Tibial nerve (tissue), 3 donors: ENCODE measurements at regions not wholly inside any gene's neighbourhood (a gene's known extent, or its start where the extent isn't known, plus 50 kb on each side); places are given as distances from the start of the nearest gene placed in this dataset.

Experiments
- CTCF ChIP-seq, 5 experiments: fragments of 200-600 bp in 3 of 5; fragments of 450-650 bp in 2 of 5; sonication (generic) in 3 of 5; IDR thresholded peaks; one replicate each; pipeline ENCODE4 v1.5.1; 2016 to 2019; ENCODE audit warnings: antibody characterized with exemption in 5 of 5, mild to moderate bottlenecking in 3 of 5, moderate library complexity in 2 of 5
- POLR2A ChIP-seq, 2 donors: fragments of 450-650 bp; IDR thresholded peaks; one replicate each; pipeline ENCODE4 v1.6.1; 2017; ENCODE audit warnings: antibody characterized with exemption in 2 of 2, mild to moderate bottlenecking in 2 of 2, moderate library complexity in 2 of 2

DNA sequence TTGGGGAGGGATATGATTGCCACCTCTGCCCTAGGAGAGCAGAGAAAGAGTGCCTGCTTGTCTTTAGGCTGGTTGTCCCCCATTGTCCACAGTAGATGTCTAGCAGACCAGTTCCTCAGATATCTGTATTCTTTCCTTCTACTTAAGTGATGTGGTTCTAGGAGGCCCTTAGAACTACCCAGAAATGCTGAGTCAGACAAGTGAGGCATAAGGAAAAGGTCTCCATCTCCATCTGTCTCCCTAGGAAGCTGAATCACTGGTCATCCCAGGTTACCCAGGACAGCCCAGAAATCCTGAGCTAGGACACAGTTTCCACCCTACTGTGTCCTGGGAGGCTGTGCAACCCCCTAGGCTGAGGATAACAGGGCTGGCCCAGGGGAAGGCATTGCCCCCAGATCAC lies 93.4 kb upstream of the INHBA start:
- TF ChIP-seq CTCF (IDR thresholded peaks at IDR 0.05) (no peak), POLR2A (IDR thresholded peaks at IDR 0.05) (no peak)
